ENCODE measurements at regions not wholly inside any gene's neighbourhood (a gene's known extent, or its start where the extent isn't known, plus 50 kb on each side); places are given as distances from the start of the nearest gene placed in this dataset.

GRCh38 chr7:106813705-106814305 lies 51.3 kb upstream of the PIK3CG start:
- Histone ChIP-seq H3K36me3 (ENCODE audit: low read depth, low read length) (no peaks in the 10 kb centered on the region), H3K9me2 (replicated peaks; ENCODE audit: low read length) (no peaks in the 10 kb centered on the region), H3K27me3 (ENCODE audit: low read length) (no peaks in the 10 kb centered on the region), H4K20me1 (ENCODE audit: low read length) (no peaks in the 10 kb centered on the region), H3K4me3 (ENCODE audit: low read length) (no peak overlapping the region), H3K4me1 (ENCODE audit: insufficient read depth, low read length) (no peaks in the 10 kb centered on the region), H3K4me2 (ENCODE audit: low read length) (no peak overlapping the region), H3K79me2 (ENCODE audit: low read length) (no peaks in the 10 kb centered on the region), H3K27ac (ENCODE audit: low read length) (no peak overlapping the region), H2AFZ (ENCODE audit: low read length) (no peak overlapping the region), H3K9ac (ENCODE audit: low read length) (no peak overlapping the region), H3F3A (ENCODE audit: low read length, unreplicated experiment) (no peaks in the 10 kb centered on the region), H3K9me3 (ENCODE audit: low read length) (no peaks in the 10 kb centered on the region)
- ChIA-PET CTCF (no interaction called here), POLR2A (ENCODE audit: unreplicated experiment) (no interaction called here)
- BruUV-seq (replicated peaks), result no TSS peak
- ATAC-seq (no peak), DNase-seq (no peak)
- intact Hi-C loops (cut with micrococcal nuclease), result no loop called here
- TF ChIP-seq, protein P1, sequence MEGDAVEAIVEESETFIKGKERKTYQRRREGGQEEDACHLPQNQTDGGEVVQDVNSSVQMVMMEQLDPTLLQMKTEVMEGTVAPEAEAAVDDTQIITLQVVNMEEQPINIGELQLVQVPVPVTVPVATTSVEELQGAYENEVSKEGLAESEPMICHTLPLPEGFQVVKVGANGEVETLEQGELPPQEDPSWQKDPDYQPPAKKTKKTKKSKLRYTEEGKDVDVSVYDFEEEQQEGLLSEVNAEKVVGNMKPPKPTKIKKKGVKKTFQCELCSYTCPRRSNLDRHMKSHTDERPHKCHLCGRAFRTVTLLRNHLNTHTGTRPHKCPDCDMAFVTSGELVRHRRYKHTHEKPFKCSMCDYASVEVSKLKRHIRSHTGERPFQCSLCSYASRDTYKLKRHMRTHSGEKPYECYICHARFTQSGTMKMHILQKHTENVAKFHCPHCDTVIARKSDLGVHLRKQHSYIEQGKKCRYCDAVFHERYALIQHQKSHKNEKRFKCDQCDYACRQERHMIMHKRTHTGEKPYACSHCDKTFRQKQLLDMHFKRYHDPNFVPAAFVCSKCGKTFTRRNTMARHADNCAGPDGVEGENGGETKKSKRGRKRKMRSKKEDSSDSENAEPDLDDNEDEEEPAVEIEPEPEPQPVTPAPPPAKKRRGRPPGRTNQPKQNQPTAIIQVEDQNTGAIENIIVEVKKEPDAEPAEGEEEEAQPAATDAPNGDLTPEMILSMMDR (conservative IDR thresholded peaks at IDR 0.05; ENCODE audit: low read depth, low read length), result no peak
- TF ChIP-seq EZH2 (IDR thresholded peaks at IDR 0.05; ENCODE audit: low read length, unreplicated experiment) (no peak), EZH2phosphoT487 (IDR thresholded peaks at IDR 0.05; ENCODE audit: borderline replicate concordance, low read length) (no peak)

DNA sequence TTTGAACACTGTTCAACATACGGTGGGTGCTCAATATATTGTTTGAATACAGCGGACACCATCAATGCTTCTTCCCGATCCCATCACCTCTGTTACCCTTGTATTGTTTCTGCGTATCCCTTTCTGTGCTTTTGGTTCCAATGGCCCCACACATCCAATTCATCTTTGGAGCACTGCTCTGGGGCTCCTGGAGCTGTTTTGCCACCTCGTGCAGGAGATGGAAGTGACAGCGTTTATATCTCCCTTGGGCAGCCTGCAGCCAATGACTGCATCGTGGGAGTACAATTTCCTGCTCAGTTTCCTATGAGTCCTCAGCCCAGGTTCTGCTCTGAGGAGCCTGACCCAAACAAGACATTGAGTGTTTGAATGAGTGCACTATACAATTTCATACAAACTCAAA lies 50.2 kb upstream of the PIK3CG start:
- intact Hi-C loops (cut with micrococcal nuclease), result no loop called here
- no peaks in the 10 kb centered on the region for H4K20me1 ChIP-seq (ENCODE audit: low read length)
- H3K4me3 ChIP-seq (ENCODE audit: low read length), result no peak overlapping the region
- no TSS peak for BruUV-seq (replicated peaks)
- H3K36me3 ChIP-seq (ENCODE audit: low read depth, low read length), result no peaks in the 10 kb centered on the region
- TF ChIP-seq EZH2 (IDR thresholded peaks at IDR 0.05; ENCODE audit: low read length, unreplicated experiment), result no peak
- TF ChIP-seq, protein P1 (conservative IDR thresholded peaks at IDR 0.05; ENCODE audit: low read depth, low read length), result no peak
- TF ChIP-seq EZH2phosphoT487 (IDR thresholded peaks at IDR 0.05; ENCODE audit: borderline replicate concordance, low read length), result no peak
- ChIA-PET CTCF (no interaction called here), POLR2A (ENCODE audit: unreplicated experiment) (no interaction called here)
- no peaks in the 10 kb centered on the region for H3F3A ChIP-seq (ENCODE audit: low read length, unreplicated experiment)
- no peak overlapping the region for H3K27ac ChIP-seq (ENCODE audit: low read length)
- ATAC-seq (no peak), DNase-seq (no peak)
- H3K9ac ChIP-seq (ENCODE audit: low read length), result no peak overlapping the region
- H3K9me3 ChIP-seq (ENCODE audit: low read length), result no peaks in the 10 kb centered on the region
- H3K79me2 ChIP-seq (ENCODE audit: low read length), result no peaks in the 10 kb centered on the region
- no peak overlapping the region for H2AFZ ChIP-seq (ENCODE audit: low read length)
- H3K4me2 ChIP-seq (ENCODE audit: low read length), result no peak overlapping the region
- no peaks in the 10 kb centered on the region for H3K9me2 ChIP-seq (replicated peaks; ENCODE audit: low read length)
- H3K4me1 ChIP-seq (ENCODE audit: insufficient read depth, low read length), result no peaks in the 10 kb centered on the region
- H3K27me3 ChIP-seq (ENCODE audit: low read length), result no peaks in the 10 kb centered on the region
